ENCODE measurements at regions not wholly inside any gene's neighbourhood (a gene's known extent, or its start where the extent isn't known, plus 50 kb on each side); places are given as distances from the start of the nearest gene placed in this dataset.

DNA sequence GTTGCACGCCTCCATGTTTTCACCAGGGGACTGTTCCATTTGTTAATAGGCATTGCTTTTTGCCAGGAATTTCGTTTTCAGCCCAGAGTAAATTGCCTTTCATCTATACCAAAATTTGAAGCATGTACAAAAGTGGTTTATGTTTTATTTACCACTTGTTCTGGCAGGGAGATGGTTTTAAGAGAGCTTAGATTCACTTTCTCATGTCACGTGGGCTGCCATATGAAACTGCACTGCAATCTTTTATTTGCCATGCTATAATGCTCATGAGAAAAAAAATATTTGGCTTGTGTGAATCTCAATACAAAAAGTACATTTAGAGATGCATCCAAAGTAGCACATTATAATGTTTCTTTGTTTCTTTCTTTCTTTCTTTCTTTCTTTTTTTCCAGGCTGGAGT is 284.1 kb upstream of the GRIA1 start:
- intact Hi-C loops (cut with DNase I; ENCODE audit: low total_unique reads): no loop called here
- TF ChIP-seq CTCF (IDR thresholded peaks at IDR 0.05) (no peak), POLR2A (IDR thresholded peaks at IDR 0.05) (no peak)
- no peak for DNase-seq (ENCODE audit: low spot score in 2 of 2)
- 57 to 76% methylated on average over 3 of the region's 3 CpGs for WGBS, 2 donors
- no peak overlapping the region for H3K4me3 ChIP-seq (ENCODE audit: low read depth, poor library complexity, severe bottlenecking)

GRCh38 chr5:153209016-153209415 is 281.5 kb upstream of the GRIA1 start:
- no peak for TF ChIP-seq POLR2A (IDR thresholded peaks at IDR 0.05)
- no peak for TF ChIP-seq CTCF (IDR thresholded peaks at IDR 0.05)
- no peak for DNase-seq (ENCODE audit: low spot score in 2 of 2)
- no peak overlapping the region for H3K4me3 ChIP-seq (ENCODE audit: low read depth, poor library complexity, severe bottlenecking)
- intact Hi-C loops (cut with DNase I; ENCODE audit: low total_unique reads): no loop called here
- 84 to 89% methylated on average over 3 of the region's 3 CpGs for WGBS, 2 donors

GRCh38 chr5:153209687-153210086 is 280.8 kb upstream of the GRIA1 start:
- no peak for DNase-seq (ENCODE audit: low spot score in 2 of 2)
- TF ChIP-seq CTCF (IDR thresholded peaks at IDR 0.05): no peak
- no peak for TF ChIP-seq POLR2A (IDR thresholded peaks at IDR 0.05)
- 81 to 91% methylated on average over 2 of the region's 2 CpGs for WGBS, 2 donors
- intact Hi-C loops (cut with DNase I; ENCODE audit: low total_unique reads): no loop called here
- H3K4me3 ChIP-seq (ENCODE audit: low read depth, poor library complexity, severe bottlenecking): no peak overlapping the region

- no peak for DNase-seq (ENCODE audit: low spot score in 2 of 2)
- TF ChIP-seq POLR2A (IDR thresholded peaks at IDR 0.05) (no peak), CTCF (IDR thresholded peaks at IDR 0.05) (no peak)
- WGBS, 2 donors: 40 to 63% methylated on average over 4 of the region's 4 CpGs
- H3K4me3 ChIP-seq (ENCODE audit: low read depth, poor library complexity, severe bottlenecking): no peak overlapping the region
- intact Hi-C loops (cut with DNase I; ENCODE audit: low total_unique reads): no loop called here
Measured at GRCh38 chr5:153211076-153211475, 279.4 kb upstream of the GRIA1 start.

- DNase-seq (ENCODE audit: low spot score in 2 of 2): no peak
- intact Hi-C loops (cut with DNase I; ENCODE audit: low total_unique reads): no loop called here
- TF ChIP-seq POLR2A (IDR thresholded peaks at IDR 0.05): no peak
- TF ChIP-seq CTCF (IDR thresholded peaks at IDR 0.05): no peak
Measured at GRCh38 chr5:153212471-153212870, 278.0 kb upstream of the GRIA1 start.

DNA sequence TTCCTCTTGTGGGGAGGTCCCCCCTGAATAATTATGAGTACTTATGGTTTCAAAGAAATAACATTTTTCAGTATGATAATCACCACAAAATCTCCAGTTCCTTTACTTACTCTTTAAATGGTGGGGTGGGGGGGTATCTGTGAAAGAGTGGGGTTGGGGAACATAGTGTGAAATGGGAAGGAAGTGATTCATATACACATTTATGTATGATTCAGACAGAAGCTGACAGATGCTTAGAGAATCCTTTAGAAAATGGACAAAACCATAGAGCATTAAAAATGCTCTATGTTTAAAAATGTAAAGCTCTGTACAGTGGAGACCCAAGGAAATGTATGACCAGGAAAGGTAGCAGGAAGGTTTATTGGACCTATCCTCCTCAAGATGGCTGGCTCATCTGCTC is 267.5 kb upstream of the GRIA1 start:
- no peak overlapping the region for H3K4me3 ChIP-seq (ENCODE audit: low read depth, poor library complexity, severe bottlenecking)
- TF ChIP-seq POLR2A (IDR thresholded peaks at IDR 0.05) (no peak), CTCF (IDR thresholded peaks at IDR 0.05) (no peak)
- intact Hi-C loops (cut with DNase I; ENCODE audit: low total_unique reads): no loop called here
- DNase-seq (ENCODE audit: low spot score in 2 of 2): no peak

More at GRCh38 chr5:153212471-153212870, 278.0 kb upstream of the GRIA1 start:
- H3K4me3 ChIP-seq (ENCODE audit: low read depth, poor library complexity, severe bottlenecking): no peak overlapping the region
- 63 to 83% methylated on average over 3 of the region's 3 CpGs for WGBS, 2 donors

Data from lower leg skin (tissue), 4 donors.